HuH-7 (cell line): ENCODE measurements at regions not wholly inside any gene's neighbourhood (a gene's known extent, or its start where the extent isn't known, plus 50 kb on each side); places are given as distances from the start of the nearest gene placed in this dataset.
"Not testable (repeated sequence)": the region's sequence is repeated elsewhere in the genome, so short reads cannot be mapped to it uniquely, and the experiment has no call there.

Source experiments
- DNase-seq: peaks from one replicate; pipeline ENCODE4 v3.0.0; 2011; ENCODE audit warnings: low spot score

DNA sequence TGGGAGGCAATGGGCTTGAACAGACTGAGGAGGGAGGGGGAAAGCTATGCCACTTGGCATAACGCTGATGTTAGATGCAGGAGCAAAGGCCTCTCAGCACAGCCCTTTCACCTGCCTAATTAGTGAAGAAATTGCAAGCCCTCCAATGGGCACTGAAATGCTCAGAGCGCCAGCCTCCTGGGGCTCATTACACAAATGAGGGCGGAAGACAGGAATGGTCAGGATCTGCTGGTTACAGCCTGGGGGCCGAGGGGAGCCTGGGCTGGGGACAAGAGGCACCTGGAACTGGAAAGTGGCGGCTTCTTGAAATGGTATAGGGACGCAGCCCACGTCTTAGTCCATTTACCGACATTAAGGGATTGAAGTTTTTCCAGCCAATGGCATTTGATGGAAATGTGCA lies 50.2 kb upstream of the PLET1 start:
- DNase-seq: no peak

DNA sequence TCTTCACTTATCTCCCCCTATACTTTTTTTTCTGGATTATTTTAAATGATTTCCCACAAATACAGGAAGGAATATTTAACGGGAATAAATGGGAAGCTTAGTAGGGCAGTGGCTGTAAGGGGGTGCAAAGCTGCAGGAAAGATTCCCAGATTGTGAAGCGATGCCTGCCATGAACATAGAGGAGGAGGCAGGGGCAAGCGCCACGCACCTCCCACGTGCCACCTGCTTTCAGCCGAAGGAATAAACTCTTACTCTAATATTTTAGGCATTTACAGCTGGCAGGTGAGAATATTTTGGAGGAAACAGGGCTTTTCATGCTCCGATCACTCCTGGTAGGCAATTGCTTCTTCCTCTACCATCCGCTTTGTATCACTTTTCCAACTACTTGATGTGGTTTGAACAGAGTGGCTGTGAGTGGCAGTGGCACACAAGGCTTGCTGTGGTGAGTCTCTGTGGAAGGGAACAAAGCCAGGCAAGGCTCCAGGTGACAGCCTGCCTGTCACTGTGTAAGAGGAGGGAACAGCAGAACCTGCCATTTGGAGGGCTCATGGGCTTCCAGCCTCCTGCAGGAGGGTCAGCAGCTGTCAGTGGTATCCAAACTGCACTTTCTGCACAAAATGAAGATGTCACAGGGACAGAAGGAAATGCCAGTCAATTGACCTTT lies 54.5 kb upstream of the PLET1 start:
- no peak for DNase-seq

DNA sequence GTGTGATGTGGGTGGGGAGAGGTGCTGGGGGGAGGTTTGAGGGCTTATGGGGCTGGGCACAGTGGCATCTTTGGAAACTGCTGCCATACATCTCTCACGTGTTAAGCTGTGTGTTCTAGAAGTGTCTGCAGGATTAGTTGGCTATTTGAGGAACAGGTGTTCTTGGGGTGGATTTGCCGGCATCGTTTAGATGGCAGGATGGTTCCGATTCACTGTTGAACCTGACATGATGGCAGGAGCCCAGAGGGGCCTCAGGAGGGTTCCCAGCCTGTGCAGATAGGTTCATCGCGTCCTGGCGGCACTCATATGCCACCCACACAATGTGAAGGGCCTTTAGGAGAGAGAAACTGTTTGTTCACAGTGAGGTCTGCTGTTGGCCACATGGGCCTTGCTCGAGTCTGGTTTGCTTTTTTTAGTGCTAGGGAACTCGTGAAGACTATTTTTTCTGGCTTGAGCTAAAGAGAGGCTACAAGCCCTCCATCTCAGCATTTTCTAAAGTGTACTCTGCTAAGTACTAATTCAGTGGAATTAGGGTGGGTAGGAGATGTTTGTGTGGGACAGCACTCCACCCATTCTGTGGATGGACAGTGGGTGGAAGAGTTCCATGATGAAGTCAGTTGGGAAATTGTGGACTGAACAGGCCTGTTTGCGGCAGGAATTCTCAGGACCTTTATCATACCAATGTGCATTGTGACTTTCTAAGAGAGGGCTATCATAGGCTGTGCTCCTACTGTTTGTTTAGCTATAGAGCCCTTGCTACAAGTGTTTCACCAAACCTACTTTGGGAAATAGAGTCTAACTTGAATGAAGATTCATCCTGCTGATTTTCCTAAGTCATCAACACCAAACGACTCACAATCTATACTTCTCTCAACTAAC lies 55.4 kb upstream of the PLET1 start:
- DNase-seq: no peak

DNA sequence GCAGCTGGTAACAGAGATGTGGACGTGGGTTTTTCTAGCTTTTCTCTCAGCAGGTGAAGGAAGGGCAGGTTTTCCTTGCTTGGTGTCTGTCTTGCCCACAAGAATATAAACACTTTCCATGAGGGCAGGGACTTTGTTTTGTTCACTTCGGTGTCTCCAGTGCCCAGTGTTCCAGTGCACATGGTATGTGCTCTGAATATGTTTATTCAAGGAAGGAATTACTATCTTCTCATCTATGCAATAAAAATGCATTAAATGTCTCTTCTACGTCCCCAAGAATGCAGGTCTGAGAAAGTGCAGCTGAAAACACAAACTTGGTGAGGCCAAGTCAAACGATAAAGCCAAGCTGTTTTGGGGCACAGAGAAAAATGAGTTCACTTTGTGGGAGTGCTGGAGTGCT lies 56.3 kb upstream of the PLET1 start:
- no peak for DNase-seq

- DNase-seq: no peak
Measured at GRCh38 chr11:112318184-112318591, 57.5 kb upstream of the PLET1 start.

- DNase-seq: no peak
Measured at GRCh38 chr11:112318661-112319060, 58.0 kb upstream of the PLET1 start.

DNA sequence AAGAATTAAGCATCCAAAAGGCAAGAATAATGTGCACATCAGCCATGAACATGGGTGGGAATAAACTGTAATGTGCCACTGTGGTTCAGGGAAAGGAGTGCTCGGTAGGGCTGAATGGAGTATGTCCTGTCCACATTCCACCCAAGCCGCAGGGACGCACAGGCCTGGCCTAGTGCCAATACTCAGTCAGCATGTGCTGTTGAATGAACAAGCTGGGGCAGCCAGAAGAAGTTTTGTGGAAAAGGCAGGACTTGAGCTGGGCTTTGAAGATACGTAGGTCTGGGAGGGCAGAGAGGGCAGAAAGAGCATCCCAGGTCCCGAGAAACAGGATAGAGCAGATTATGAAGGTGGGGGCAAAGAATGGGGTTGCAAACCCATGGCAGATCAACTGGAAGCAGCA lies 60.0 kb upstream of the PLET1 start:
- DNase-seq: peak; percentile 31

GRCh38 chr11:112321501-112322172 lies 61.0 kb upstream of the PLET1 start:
- DNase-seq: peak; percentile 52

DNA sequence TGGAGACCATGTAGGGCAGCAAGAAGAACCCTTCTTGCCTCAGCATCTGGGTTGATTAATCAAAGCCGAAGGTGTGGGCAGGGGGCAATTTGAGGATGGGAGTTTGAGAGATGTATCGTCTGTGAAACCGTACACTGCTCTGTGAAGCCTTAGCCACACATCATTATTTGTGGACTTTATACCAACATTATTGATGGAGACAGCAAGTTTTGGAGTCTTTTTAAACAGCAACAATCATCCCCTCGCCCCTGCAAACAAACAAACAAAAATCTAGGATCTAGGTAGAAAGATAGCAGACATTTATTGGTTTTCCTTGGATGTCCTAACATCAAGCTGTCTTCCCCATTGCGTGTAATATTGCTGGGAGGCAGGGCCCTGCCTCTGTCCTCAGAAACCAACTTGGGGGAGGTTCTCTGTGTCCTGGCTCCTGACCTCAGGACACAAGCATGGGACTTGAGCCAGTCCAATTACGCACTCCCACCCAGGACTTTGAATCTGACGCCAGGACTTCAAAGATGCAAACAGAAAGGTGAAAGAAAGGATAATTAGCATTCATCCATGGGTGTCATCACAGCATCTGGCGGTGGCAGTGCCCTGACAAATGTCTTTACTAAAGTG lies 61.6 kb upstream of the PLET1 start:
- no peak for DNase-seq

GRCh38 chr11:112334381-112334780 lies 73.7 kb upstream of the PLET1 start:
- no peak for DNase-seq

DNA sequence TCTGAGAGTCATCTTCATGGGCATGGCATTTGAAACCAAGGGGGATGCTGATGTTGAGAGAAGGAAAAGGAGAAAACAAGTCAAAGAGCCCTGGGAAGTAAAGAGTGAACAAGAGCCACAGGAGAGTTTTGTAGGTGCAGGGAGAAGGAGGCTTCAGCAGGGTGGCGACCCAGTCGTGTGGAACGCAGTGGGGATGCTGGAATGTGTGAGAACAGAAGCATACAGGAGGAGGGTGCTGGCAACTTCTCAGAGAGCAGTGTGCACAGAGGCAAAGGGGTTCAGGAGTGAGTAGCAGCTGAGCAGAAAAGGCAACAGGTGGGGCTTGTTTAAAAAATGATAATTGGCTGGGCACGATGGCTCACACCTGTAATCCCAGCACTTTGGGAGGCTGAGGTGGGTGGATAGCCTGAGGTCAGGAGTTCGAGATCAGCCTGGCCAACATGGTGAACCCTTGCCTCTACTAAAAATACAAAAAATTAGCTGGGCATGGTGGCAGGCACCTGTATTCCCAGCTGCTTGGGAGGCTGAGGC lies 75.8 kb upstream of the PLET1 start:
- no peak for DNase-seq

DNA sequence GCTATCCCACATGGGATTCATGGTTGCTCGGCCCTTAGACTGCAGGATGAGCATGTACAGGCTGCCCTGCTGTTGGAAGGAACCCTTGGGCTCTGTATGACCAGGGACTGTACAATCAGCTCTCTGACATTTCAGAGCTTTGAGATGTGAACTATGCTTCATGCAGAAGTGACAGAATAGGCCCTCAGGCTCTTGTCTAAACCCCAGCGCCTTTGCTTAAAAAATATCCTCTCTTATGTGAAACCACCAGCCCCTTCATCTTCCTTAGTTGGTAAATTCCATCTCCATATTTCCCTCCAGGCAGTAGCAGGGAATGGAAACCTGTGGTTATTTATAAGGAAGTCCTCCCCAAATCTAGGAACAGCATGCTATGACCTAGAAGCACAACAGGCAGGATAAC lies 78.9 kb upstream of the PLET1 start:
- DNase-seq: no peak

DNA sequence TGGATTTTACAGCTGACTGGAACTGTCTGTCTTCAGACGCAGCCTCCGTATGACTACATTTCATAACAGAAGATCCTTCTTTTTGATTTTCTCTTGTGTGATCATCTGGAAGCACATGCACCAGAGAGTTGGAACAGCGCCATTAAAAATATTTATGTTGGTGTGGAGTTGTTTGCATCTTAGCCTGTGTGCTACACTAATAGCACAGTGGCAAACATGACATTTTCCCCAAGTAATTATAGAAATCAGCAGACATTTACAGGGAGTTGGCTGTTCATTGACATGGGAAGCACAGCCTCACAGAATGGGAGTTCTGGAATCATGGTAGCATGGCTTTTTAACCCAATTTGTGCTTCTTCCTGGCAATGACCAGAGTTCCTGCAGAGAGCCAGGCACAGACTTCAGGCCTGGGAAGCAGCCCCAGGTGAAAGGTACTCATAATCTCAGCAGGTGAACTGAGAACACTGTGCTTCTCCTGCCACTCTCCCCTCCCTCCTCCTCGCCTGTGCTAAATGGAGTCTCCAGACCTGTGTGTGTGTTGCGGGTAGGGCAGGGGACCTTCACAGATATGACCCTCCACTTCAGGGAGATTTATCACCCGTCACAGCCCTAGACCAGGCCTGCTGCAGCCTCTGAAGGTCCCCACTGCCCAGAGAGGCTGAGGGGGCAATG lies 82.8 kb upstream of the PLET1 start:
- no peak for DNase-seq

- DNase-seq: no peak
Measured at GRCh38 chr11:112344040-112344413, 83.4 kb upstream of the PLET1 start.

DNA sequence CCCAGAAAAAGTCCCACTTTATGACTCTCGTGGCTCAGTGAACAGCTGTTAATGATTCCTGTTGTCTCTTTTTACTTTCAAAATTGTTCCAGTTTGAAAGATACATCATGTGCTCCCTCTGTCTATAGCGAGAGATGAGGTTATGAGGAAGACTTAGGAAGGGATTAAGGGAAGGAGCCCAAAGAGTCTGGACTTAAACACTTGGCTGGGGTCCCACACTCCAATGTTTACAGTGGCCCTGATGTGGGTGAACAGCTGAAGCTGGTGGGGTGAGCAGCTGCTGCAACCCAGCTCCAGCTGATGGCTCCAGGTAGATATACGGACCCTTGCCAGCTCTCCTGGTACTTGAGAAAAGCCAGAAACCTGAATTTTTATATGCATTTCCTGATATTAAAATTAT lies 84.5 kb upstream of the PLET1 start:
- DNase-seq: no peak

GRCh38 chr11:112345706-112346105 lies 85.0 kb upstream of the PLET1 start:
- peak; percentile 19 for DNase-seq

DNA sequence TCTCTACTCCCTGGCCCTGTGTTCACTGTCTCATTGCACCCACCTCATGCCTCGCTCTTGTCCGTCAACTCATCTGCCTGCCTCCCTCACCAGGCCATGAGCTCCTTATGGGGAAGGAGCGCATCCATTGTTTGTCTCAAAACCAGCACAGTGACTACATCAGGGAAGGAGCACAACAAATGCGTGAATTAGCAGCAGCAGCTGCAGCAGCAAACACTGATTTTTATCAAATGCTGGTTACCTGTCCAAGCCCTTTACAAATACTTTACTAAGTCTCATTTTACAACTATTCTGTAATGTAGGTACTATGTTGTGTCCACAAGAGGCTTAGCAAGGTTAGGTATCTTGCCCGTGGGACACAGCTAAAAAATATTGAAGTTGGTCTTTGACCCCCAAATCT lies 85.9 kb upstream of the PLET1 start:
- no peak for DNase-seq

DNA sequence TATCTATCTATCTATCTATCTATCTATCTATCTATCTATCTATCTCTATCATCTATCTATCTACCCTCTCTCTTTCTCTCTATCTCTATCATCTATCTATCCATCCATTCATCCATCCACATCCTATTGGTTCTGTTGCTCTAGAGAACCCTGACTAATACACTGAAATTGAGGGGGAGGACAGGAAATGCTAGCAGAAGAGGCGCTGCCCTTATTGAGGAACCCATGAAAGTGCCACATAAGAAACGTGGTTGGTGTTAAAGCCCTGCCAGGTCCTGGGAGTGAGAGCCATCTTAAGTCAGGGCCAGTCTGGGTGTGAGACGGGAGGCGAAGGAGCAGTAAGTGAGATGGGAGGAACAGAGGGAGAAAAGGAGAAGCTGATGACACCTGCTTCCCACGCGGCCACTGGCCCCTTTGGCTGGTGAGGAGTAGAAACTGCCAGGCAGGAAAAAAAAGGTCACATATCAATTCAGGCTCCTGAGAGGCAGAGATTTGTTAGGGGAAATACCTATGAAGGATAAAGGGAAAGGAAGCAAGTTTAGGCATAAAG lies 87.9 kb upstream of the PLET1 start:
- no peak for DNase-seq

DNA sequence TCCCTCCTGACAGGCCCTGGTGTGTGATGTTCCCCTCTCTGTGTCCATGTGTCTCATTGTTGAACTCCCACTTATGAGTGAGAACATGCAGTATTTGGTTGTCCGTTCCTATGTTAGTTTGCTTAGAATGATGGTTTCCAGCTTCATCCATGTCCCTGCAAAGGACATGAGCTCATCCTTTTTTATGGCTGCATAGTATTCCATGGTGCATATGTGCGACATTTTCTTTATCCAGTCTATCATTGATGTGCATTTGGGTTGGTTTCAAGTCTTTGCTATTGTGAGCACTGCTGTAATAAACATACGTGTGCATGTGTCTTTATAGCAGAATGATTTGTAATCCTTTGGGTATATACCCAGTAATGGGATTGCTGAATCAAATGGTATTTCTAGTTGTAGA lies 90.8 kb upstream of the PLET1 start:
- DNase-seq: not testable (repeated sequence)

- DNase-seq: no peak
Measured at GRCh38 chr11:112352907-112353306, 92.2 kb upstream of the PLET1 start.

DNA sequence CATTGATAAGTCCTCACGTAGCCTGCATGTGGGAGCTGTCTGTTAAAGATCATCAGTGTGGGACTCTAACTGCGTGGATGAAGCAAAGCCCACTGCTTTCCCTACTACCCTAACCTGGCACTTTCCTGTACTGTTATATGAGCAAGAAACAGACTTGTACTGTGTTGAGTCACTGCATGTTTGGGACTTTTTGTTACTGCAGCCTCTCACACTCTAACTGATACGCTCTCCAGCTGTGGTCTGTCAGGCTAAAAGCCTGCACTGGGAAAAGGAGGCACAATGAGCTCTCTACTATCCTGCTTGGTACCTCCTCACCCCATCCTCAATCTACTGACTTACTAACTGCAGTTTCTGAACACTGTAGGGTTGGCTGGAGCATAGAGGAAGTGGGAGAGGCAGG lies 93.7 kb upstream of the PLET1 start:
- no peak for DNase-seq

DNA sequence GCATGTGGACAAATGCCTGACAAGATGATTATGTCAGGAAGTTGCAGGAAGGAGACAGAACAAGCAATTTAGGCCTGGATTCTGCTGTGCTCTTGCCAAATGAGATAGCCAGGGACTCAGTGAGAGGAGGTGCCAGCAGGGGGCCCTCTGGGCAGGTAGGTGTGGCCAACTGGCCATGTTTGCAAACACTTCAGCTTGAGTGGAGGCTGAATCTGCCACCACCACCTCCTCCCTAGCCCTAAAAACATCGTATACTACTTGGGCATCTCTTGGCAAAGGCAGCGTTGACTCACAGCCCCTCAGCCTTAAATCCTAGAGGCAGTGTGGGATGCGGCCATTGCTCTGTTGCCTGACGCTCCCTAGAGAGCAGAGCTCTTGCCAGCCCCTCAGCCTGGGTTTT lies 95.1 kb upstream of the PLET1 start:
- peak; percentile 32 for DNase-seq
